Loucy (cell line): ENCODE measurements at regions not wholly inside any gene's neighbourhood (a gene's known extent, or its start where the extent isn't known, plus 50 kb on each side); places are given as distances from the start of the nearest gene placed in this dataset.

ENCODE experiments used
- H2AFZ ChIP-seq: fragments of 200-600 bp; sonication (generic); 2 replicates; pipeline ENCODE4 v1.6.0; 2016; ENCODE audit warnings: antibody characterized with exemption, mild to moderate bottlenecking, low read length, moderate library complexity
- H3F3A ChIP-seq: fragments of 200-600 bp; 2 replicates; pipeline ENCODE4 v1.6.0; 2016; ENCODE audit warnings: antibody characterized with exemption, low read depth, mild to moderate bottlenecking
- H3K27me3 ChIP-seq: fragments of 200-600 bp; sonication (generic); 2 replicates; pipeline ENCODE4 v1.6.1; 2014; ENCODE audit warnings: low read length, mild to moderate bottlenecking; ENCODE audit not compliant: insufficient read depth, poor library complexity, severe bottlenecking
- H3K36me3 ChIP-seq: fragments of 200-600 bp; sonication (generic); 2 replicates; pipeline ENCODE4 v1.6.1; 2016; ENCODE audit warnings: low read length; ENCODE audit not compliant: insufficient read depth
- H3K4me1 ChIP-seq: fragments of 200-600 bp; sonication (generic); 2 replicates; pipeline ENCODE4 v1.5.1; 2014; ENCODE audit warnings: low read length, mild to moderate bottlenecking; ENCODE audit not compliant: insufficient read depth, poor library complexity, severe bottlenecking
- H3K4me2 ChIP-seq: fragments of 200-600 bp; sonication (generic); 2 replicates; pipeline ENCODE4 v1.6.0; 2014; ENCODE audit warnings: antibody characterized with exemption, low read length, low read depth, mild to moderate bottlenecking; ENCODE audit not compliant: poor library complexity, severe bottlenecking
- H3K4me3 ChIP-seq: fragments of 200-600 bp; sonication (generic); 2 replicates; pipeline ENCODE4 v1.5.1; 2014; ENCODE audit warnings: low read length, mild to moderate bottlenecking, mixed read lengths; ENCODE audit not compliant: poor library complexity, severe bottlenecking
- H3K79me2 ChIP-seq: fragments of 200-600 bp; sonication (generic); 2 replicates; pipeline ENCODE4 v1.6.1; 2014; ENCODE audit warnings: low read length; ENCODE audit not compliant: insufficient read depth
- H3K9ac ChIP-seq: fragments of 200-600 bp; sonication (generic); 2 replicates; pipeline ENCODE4 v1.6.0; 2014; ENCODE audit warnings: mild to moderate bottlenecking, low read depth, low read length, moderate library complexity; ENCODE audit not compliant: poor library complexity, severe bottlenecking
- H3K9me2 ChIP-seq: fragments of 200-600 bp; sonication (generic); replicated peaks from 2 replicates; pipeline ENCODE4 v1.6.1; 2016; ENCODE audit warnings: low read depth, low read length, mixed read lengths
- H3K9me3 ChIP-seq: fragments of 200-600 bp; sonication (generic); 2 replicates; pipeline ENCODE4 v1.6.1; 2014; ENCODE audit warnings: mild to moderate bottlenecking, antibody characterized with exemption, low read length, low read depth; ENCODE audit not compliant: insufficient read depth
- H4K20me1 ChIP-seq: fragments of 200-600 bp; sonication (generic); 2 replicates; pipeline ENCODE4 v1.6.0; 2014; ENCODE audit warnings: antibody characterized with exemption, low read length, mild to moderate bottlenecking; ENCODE audit not compliant: insufficient read depth, poor library complexity, severe bottlenecking
- EZH2phosphoT487 ChIP-seq: fragments of 200-600 bp; IDR thresholded peaks from 2 replicates; pipeline ENCODE4 v1.6.1; 2018; ENCODE audit warnings: antibody characterized with exemption, mild to moderate bottlenecking, moderate library complexity, borderline replicate concordance
- TF ChIP-seq, protein P1 (sequence below): fragments of 200-600 bp; sonication (generic); conservative IDR thresholded peaks from 2 replicates; pipeline ENCODE4 v1.5.1; 2014; ENCODE audit warnings: mild to moderate bottlenecking, antibody characterized with exemption, low read length

DNA sequence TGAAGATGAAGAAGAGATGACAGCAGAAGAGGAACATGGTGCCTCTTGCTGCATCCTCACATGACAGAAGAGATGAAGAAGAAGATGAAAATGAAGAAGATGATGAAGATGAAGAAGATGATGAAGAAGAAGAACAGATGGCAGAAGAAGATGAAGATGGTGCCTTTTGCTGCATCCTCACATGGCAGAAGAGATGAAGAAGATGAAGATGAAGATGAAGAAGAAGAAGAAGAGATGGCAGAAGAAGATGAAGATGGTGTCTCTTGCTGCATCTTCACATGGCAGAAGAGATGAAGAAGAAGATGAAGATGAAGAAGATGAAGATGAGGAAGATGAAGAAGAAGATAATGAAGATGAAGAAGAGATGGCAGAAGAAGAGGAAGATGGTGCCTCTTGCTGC is 63.7 kb upstream of the HPF1 start:
- Histone ChIP-seq H2AFZ (no peak overlapping the region), H3K27me3 (no peaks in the 10 kb centered on the region), H3K79me2 (no peaks in the 10 kb centered on the region), H3K4me3 (no peak overlapping the region), H3K9me2 (no peaks in the 10 kb centered on the region), H3K36me3 (no peaks in the 10 kb centered on the region), H3F3A (no peaks in the 10 kb centered on the region), H3K9me3 (no peaks in the 10 kb centered on the region), H3K4me2 (no peak overlapping the region), H3K9ac (no peak overlapping the region), H3K4me1 (no peaks in the 10 kb centered on the region), H4K20me1 (no peaks in the 10 kb centered on the region)
- TF ChIP-seq, protein P1, sequence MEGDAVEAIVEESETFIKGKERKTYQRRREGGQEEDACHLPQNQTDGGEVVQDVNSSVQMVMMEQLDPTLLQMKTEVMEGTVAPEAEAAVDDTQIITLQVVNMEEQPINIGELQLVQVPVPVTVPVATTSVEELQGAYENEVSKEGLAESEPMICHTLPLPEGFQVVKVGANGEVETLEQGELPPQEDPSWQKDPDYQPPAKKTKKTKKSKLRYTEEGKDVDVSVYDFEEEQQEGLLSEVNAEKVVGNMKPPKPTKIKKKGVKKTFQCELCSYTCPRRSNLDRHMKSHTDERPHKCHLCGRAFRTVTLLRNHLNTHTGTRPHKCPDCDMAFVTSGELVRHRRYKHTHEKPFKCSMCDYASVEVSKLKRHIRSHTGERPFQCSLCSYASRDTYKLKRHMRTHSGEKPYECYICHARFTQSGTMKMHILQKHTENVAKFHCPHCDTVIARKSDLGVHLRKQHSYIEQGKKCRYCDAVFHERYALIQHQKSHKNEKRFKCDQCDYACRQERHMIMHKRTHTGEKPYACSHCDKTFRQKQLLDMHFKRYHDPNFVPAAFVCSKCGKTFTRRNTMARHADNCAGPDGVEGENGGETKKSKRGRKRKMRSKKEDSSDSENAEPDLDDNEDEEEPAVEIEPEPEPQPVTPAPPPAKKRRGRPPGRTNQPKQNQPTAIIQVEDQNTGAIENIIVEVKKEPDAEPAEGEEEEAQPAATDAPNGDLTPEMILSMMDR: no peak
- TF ChIP-seq EZH2phosphoT487: no peak

DNA sequence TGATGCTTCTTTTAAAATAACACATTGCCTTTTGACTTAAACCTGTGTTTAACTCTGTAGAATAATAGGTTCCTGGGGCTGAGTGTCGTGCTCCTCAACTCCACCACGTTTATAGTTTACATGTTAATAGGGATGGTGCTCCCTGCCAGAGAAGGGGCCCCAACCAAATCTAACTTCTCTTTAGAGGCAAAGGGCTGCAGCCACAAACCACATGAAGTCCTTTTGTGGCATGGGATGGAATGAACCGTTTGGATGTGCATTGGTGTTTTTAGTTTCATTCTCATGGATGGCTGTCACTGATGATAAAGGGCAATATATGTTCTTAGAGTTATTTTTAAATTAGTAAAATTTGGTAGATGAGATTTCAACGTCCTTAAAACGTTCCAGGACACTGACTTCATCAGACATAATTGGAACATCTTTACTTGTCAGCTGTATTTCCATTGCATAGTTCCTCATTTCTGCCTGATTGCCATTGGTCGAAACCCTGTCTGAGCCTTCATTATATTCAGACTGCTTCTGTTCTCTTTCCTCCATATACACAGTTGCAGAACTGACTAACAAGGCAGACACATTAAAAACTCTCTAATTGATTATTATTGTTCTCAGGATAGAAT is 60.4 kb upstream of the HPF1 start:
- no peaks in the 10 kb centered on the region for H3K27me3 ChIP-seq

DNA sequence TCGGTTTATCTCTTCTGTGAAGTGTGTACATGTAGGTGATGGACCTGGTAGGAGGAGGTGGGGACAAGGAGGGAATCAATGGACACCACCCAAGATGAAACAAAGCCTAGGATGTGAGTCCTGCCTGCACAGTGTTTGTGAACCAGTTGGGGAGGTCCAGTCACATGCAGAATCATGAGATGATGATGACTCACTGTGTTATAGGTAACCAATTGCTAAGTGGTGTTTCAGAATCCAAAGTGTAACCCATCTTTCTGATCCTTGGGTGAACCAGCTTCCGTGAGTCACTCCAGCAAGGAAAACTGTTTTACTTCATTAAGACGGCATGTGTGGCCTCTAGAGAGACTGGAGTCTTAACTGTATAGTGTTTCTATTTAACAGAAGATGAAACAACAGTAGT is 57.9 kb upstream of the HPF1 start:
- Histone ChIP-seq H3K36me3 (no peaks in the 10 kb centered on the region), H3K4me2 (no peak overlapping the region), H3K4me1 (no peaks in the 10 kb centered on the region), H3K27me3 (no peaks in the 10 kb centered on the region), H3K4me3 (no peak overlapping the region), H3K9ac (no peak overlapping the region), H4K20me1 (no peaks in the 10 kb centered on the region), H3K9me2 (no peaks in the 10 kb centered on the region), H3K9me3 (no peaks in the 10 kb centered on the region), H2AFZ (no peak overlapping the region), H3K79me2 (no peaks in the 10 kb centered on the region), H3F3A (no peaks in the 10 kb centered on the region)
- TF ChIP-seq, protein P1: no peak
- TF ChIP-seq EZH2phosphoT487: no peak

More for the DNA sequence above, 60.4 kb upstream of the HPF1 start:
- TF ChIP-seq EZH2phosphoT487: no peak
- TF ChIP-seq, protein P1: no peak
- Histone ChIP-seq H2AFZ (no peak overlapping the region), H3K79me2 (no peaks in the 10 kb centered on the region), H3K4me3 (no peak overlapping the region), H3F3A (no peaks in the 10 kb centered on the region), H3K9me3 (no peaks in the 10 kb centered on the region), H3K36me3 (no peaks in the 10 kb centered on the region), H3K4me2 (no peak overlapping the region), H3K4me1 (no peaks in the 10 kb centered on the region), H3K9ac (no peak overlapping the region), H4K20me1 (no peaks in the 10 kb centered on the region), H3K9me2 (no peaks in the 10 kb centered on the region)
